ENCODE measurements at regions not wholly inside any gene's neighbourhood (a gene's known extent, or its start where the extent isn't known, plus 50 kb on each side); places are given as distances from the start of the nearest gene placed in this dataset.

GRCh38 chr17:62191390-62192361 is 126.6 kb upstream of the MED13 start:
- no peak overlapping the region for H2AFZ ChIP-seq (ENCODE audit: control insufficient read depth, low read length)
- no peak for TF ChIP-seq EZH2 (IDR thresholded peaks at IDR 0.05; ENCODE audit: low read length)
- TF ChIP-seq, protein P1, sequence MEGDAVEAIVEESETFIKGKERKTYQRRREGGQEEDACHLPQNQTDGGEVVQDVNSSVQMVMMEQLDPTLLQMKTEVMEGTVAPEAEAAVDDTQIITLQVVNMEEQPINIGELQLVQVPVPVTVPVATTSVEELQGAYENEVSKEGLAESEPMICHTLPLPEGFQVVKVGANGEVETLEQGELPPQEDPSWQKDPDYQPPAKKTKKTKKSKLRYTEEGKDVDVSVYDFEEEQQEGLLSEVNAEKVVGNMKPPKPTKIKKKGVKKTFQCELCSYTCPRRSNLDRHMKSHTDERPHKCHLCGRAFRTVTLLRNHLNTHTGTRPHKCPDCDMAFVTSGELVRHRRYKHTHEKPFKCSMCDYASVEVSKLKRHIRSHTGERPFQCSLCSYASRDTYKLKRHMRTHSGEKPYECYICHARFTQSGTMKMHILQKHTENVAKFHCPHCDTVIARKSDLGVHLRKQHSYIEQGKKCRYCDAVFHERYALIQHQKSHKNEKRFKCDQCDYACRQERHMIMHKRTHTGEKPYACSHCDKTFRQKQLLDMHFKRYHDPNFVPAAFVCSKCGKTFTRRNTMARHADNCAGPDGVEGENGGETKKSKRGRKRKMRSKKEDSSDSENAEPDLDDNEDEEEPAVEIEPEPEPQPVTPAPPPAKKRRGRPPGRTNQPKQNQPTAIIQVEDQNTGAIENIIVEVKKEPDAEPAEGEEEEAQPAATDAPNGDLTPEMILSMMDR (optimal IDR thresholded peaks at IDR 0.05 in 1 of 3, IDR thresholded peaks at IDR 0.05 in 1 of 3, conservative IDR thresholded peaks at IDR 0.05 in 1 of 3; ENCODE audit: extremely low read depth in 1 of 3, insufficient read depth in 2 of 3, low read length in 3 of 3): no peak
- no peaks in the 10 kb centered on the region for H3K9me3 ChIP-seq (ENCODE audit: control insufficient read depth, low read depth, low read length)
- H3K4me1 ChIP-seq (ENCODE audit: control insufficient read depth, extremely low read depth, insufficient read depth, low read length): no peaks in the 10 kb centered on the region
- FAIRE-seq (no peak), DNase-seq (ENCODE audit: low read depth, low spot score) (no peak)
- dilution Hi-C loops (cut with MboI; ENCODE audit: extremely low pct_ligation_motif_present, low sequenced_read_pairs): no loop called here
- no peaks in the 10 kb centered on the region for H4K20me1 ChIP-seq (ENCODE audit: control insufficient read depth, extremely low read depth, insufficient read depth, low read length)
- no peaks in the 10 kb centered on the region for H3K27me3 ChIP-seq (ENCODE audit: control insufficient read depth, extremely low read depth, insufficient read depth, low read length)
- no peaks in the 10 kb centered on the region for H3K9me1 ChIP-seq (ENCODE audit: control insufficient read depth, extremely low read depth, insufficient read depth, low read length)
- H3K79me2 ChIP-seq (ENCODE audit: control insufficient read depth, insufficient read depth, low read length): no peaks in the 10 kb centered on the region
- H3K27ac ChIP-seq (ENCODE audit: control insufficient read depth, insufficient read depth, low read length): no peak overlapping the region
- no peak overlapping the region for H3K4me2 ChIP-seq (ENCODE audit: control insufficient read depth, extremely low read depth, insufficient read depth, low read depth, low read length)
- no peak overlapping the region for H3K4me3 ChIP-seq (ENCODE audit: control insufficient read depth in 2 of 3, extremely low read depth in 1 of 3, insufficient read depth in 2 of 3, low read depth in 1 of 3, low read length in 3 of 3)
- no peaks in the 10 kb centered on the region for H3K36me3 ChIP-seq (ENCODE audit: control insufficient read depth in 2 of 2, extremely low read depth in 1 of 2, insufficient read depth in 2 of 2, low read length in 2 of 2)
- H3K9ac ChIP-seq (ENCODE audit: control insufficient read depth, extremely low read depth, insufficient read depth, low read length): no peak overlapping the region

GRCh38 chr17:62189377-62189776 is 124.3 kb upstream of the MED13 start:
- DNase-seq (ENCODE audit: low read depth, low spot score) (no peak), FAIRE-seq (no peak)
- H3K9me1 ChIP-seq (ENCODE audit: control insufficient read depth, extremely low read depth, insufficient read depth, low read length): no peaks in the 10 kb centered on the region
- dilution Hi-C loops (cut with MboI; ENCODE audit: extremely low pct_ligation_motif_present, low sequenced_read_pairs): no loop called here
- H3K4me3 ChIP-seq (ENCODE audit: control insufficient read depth in 2 of 3, extremely low read depth in 1 of 3, insufficient read depth in 2 of 3, low read depth in 1 of 3, low read length in 3 of 3): no peak overlapping the region
- no peak overlapping the region for H3K27ac ChIP-seq (ENCODE audit: control insufficient read depth, insufficient read depth, low read length)
- H3K9me3 ChIP-seq (ENCODE audit: control insufficient read depth, low read depth, low read length): no peaks in the 10 kb centered on the region
- H3K4me1 ChIP-seq (ENCODE audit: control insufficient read depth, extremely low read depth, insufficient read depth, low read length): no peaks in the 10 kb centered on the region
- no peaks in the 10 kb centered on the region for H3K27me3 ChIP-seq (ENCODE audit: control insufficient read depth, extremely low read depth, insufficient read depth, low read length)
- H4K20me1 ChIP-seq (ENCODE audit: control insufficient read depth, extremely low read depth, insufficient read depth, low read length): no peaks in the 10 kb centered on the region
- H3K79me2 ChIP-seq (ENCODE audit: control insufficient read depth, insufficient read depth, low read length): no peaks in the 10 kb centered on the region
- no peak overlapping the region for H2AFZ ChIP-seq (ENCODE audit: control insufficient read depth, low read length)
- TF ChIP-seq, protein P1 (optimal IDR thresholded peaks at IDR 0.05 in 1 of 3, IDR thresholded peaks at IDR 0.05 in 1 of 3, conservative IDR thresholded peaks at IDR 0.05 in 1 of 3; ENCODE audit: extremely low read depth in 1 of 3, insufficient read depth in 2 of 3, low read length in 3 of 3): no peak
- TF ChIP-seq EZH2 (IDR thresholded peaks at IDR 0.05; ENCODE audit: low read length): no peak
- no peak overlapping the region for H3K9ac ChIP-seq (ENCODE audit: control insufficient read depth, extremely low read depth, insufficient read depth, low read length)
- H3K36me3 ChIP-seq (ENCODE audit: control insufficient read depth in 2 of 2, extremely low read depth in 1 of 2, insufficient read depth in 2 of 2, low read length in 2 of 2): no peaks in the 10 kb centered on the region
- H3K4me2 ChIP-seq (ENCODE audit: control insufficient read depth, extremely low read depth, insufficient read depth, low read depth, low read length): no peak overlapping the region

Data from keratinocyte (primary cell).